Keratinocyte (primary cell): ENCODE measurements at regions not wholly inside any gene's neighbourhood (a gene's known extent, or its start where the extent isn't known, plus 50 kb on each side); places are given as distances from the start of the nearest gene placed in this dataset.

Source experiments
- DNase-seq: peaks from one replicate; pipeline ENCODE4 v3.0.0-alpha.2; 2011; ENCODE audit warnings: low read depth, missing footprints, low spot score
- FAIRE-seq: peaks from 2 replicates; lab custom pipeline; 2011; peaks lifted over from hg19 to GRCh38; lab: Jason Lieb, UNC
- H2AFZ ChIP-seq: 2 replicates; pipeline ENCODE4 v1.6.0; 2012; ENCODE audit warnings: low read length, control low read depth, inconsistent platforms; ENCODE audit not compliant: control insufficient read depth
- H3K27ac ChIP-seq: 2 replicates; pipeline ENCODE4 v1.5.1; 2011; ENCODE audit warnings: low read length; ENCODE audit not compliant: control insufficient read depth, insufficient read depth
- H3K27me3 ChIP-seq: 3 replicates; pipeline ENCODE4 v1.6.0; 2011; ENCODE audit warnings: low read length; ENCODE audit not compliant: control insufficient read depth, insufficient read depth; ENCODE audit errors: extremely low read depth
- H3K36me3 ChIP-seq, 2 experiments: 2 replicates in 1 of 2; 3 replicates in 1 of 2; pipeline ENCODE4 v1.5.1; 2011; ENCODE audit warnings: low read length in 2 of 2, mild to moderate bottlenecking in 1 of 2; ENCODE audit not compliant: control insufficient read depth in 2 of 2, insufficient read depth in 2 of 2; ENCODE audit errors: extremely low read depth in 1 of 2
- H3K4me1 ChIP-seq: 3 replicates; pipeline ENCODE4 v1.5.1; 2011; ENCODE audit warnings: low read length; ENCODE audit not compliant: control insufficient read depth, insufficient read depth; ENCODE audit errors: extremely low read depth
- H3K4me2 ChIP-seq: 3 replicates; pipeline ENCODE4 v1.6.0; 2011; ENCODE audit warnings: low read depth, low read length; ENCODE audit not compliant: control insufficient read depth, insufficient read depth; ENCODE audit errors: extremely low read depth
- H3K4me3 ChIP-seq, 3 experiments: fragments of 200-600 bp in 1 of 3; sonication (generic) in 1 of 3; 2 replicates in 2 of 3; 3 replicates in 1 of 3; pipeline ENCODE4 v1.5.1; 2011 to 2016; ENCODE audit warnings: low read length in 3 of 3, mild to moderate bottlenecking in 3 of 3, control low read depth in 2 of 3, inconsistent platforms in 1 of 3, low read depth in 1 of 3, mixed read lengths in 1 of 3, mixed run types in 1 of 3, moderate library complexity in 1 of 3; ENCODE audit not compliant: control insufficient read depth in 2 of 3, insufficient read depth in 2 of 3; ENCODE audit errors: extremely low read depth in 1 of 3
- H3K79me2 ChIP-seq: 2 replicates; pipeline ENCODE4 v1.6.0; 2012; ENCODE audit warnings: low read length; ENCODE audit not compliant: control insufficient read depth, insufficient read depth
- H3K9ac ChIP-seq: 3 replicates; pipeline ENCODE4 v1.6.0; 2011; ENCODE audit warnings: low read length; ENCODE audit not compliant: control insufficient read depth, insufficient read depth; ENCODE audit errors: extremely low read depth
- H3K9me1 ChIP-seq: 3 replicates; pipeline ENCODE4 v1.6.0; 2011; ENCODE audit warnings: low read length; ENCODE audit not compliant: control insufficient read depth, insufficient read depth; ENCODE audit errors: extremely low read depth
- H3K9me3 ChIP-seq: 2 replicates; pipeline ENCODE4 v1.5.1; 2012; ENCODE audit warnings: low read depth, low read length; ENCODE audit not compliant: control insufficient read depth
- H4K20me1 ChIP-seq: 3 replicates; pipeline ENCODE4 v1.6.0; 2011; ENCODE audit warnings: low read length; ENCODE audit not compliant: control insufficient read depth, insufficient read depth; ENCODE audit errors: extremely low read depth
- CTCF ChIP-seq, 3 experiments: IDR thresholded peaks in 1 of 3; conservative IDR thresholded peaks in 1 of 3; optimal IDR thresholded peaks in 1 of 3; 2 replicates in 2 of 3; 3 replicates in 1 of 3; pipeline versions ENCODE3 to v1.5.1; 2011; ENCODE audit warnings: low read length in 3 of 3, mild to moderate bottlenecking in 3 of 3, moderate library complexity in 2 of 3, control low read depth in 1 of 3, inconsistent platforms in 1 of 3; ENCODE audit not compliant: insufficient read depth in 2 of 3; ENCODE audit errors: extremely low read depth in 1 of 3
- EZH2 ChIP-seq: IDR thresholded peaks from one replicate; pipeline ENCODE4 v1.6.1; 2012; ENCODE audit warnings: inconsistent platforms, mild to moderate bottlenecking, low read length, moderate library complexity
- dilution Hi-C: fragments of 300-500 bp; cut with MboI; formaldehyde crosslinking; loops from one replicate; pipeline ENCODE4 v1.7.0; 2020; ENCODE audit warnings: low sequenced_read_pairs; ENCODE audit not compliant: extremely low pct_ligation_motif_present

- no peak for DNase-seq
- H3K79me2 ChIP-seq, result no peaks in the 10 kb centered on the region
- no peak overlapping the region for H3K9ac ChIP-seq
- FAIRE-seq, result no peak
- no peaks in the 10 kb centered on the region for H3K36me3 ChIP-seq
- H3K4me3 ChIP-seq, result no peak overlapping the region
- no peaks in the 10 kb centered on the region for H3K9me1 ChIP-seq
- no peak overlapping the region for H3K4me2 ChIP-seq
- dilution Hi-C loops, result no loop called here
- no peaks in the 10 kb centered on the region for H3K27me3 ChIP-seq
- no peak overlapping the region for H2AFZ ChIP-seq
- H3K9me3 ChIP-seq, result no peaks in the 10 kb centered on the region
- H3K27ac ChIP-seq, result no peak overlapping the region
- no peak for TF ChIP-seq CTCF (optimal IDR thresholded peaks at IDR 0.05 in 1 of 3, IDR thresholded peaks at IDR 0.05 in 1 of 3, conservative IDR thresholded peaks at IDR 0.05 in 1 of 3; ENCODE audit: extremely low read depth in 1 of 3, insufficient read depth in 2 of 3, low read length in 3 of 3)
- TF ChIP-seq EZH2, result no peak
- H3K4me1 ChIP-seq, result no peaks in the 10 kb centered on the region
- no peaks in the 10 kb centered on the region for H4K20me1 ChIP-seq
Measured at GRCh38 chr5:74085186-74085585, 459.2 kb downstream of the ARHGEF28 start.

- H2AFZ ChIP-seq, result no peak overlapping the region
- H3K4me2 ChIP-seq, result no peak overlapping the region
- no peak overlapping the region for H3K9ac ChIP-seq
- H3K36me3 ChIP-seq, result no peaks in the 10 kb centered on the region
- FAIRE-seq (no peak), DNase-seq (no peak)
- no peak overlapping the region for H3K27ac ChIP-seq
- H3K79me2 ChIP-seq, result no peaks in the 10 kb centered on the region
- dilution Hi-C loops, result no loop called here
- no peak for TF ChIP-seq CTCF (optimal IDR thresholded peaks at IDR 0.05 in 1 of 3, IDR thresholded peaks at IDR 0.05 in 1 of 3, conservative IDR thresholded peaks at IDR 0.05 in 1 of 3; ENCODE audit: extremely low read depth in 1 of 3, insufficient read depth in 2 of 3, low read length in 3 of 3)
- no peak for TF ChIP-seq EZH2
- H3K9me1 ChIP-seq, result no peaks in the 10 kb centered on the region
- no peaks in the 10 kb centered on the region for H3K9me3 ChIP-seq
- no peak overlapping the region for H3K4me3 ChIP-seq
- H3K27me3 ChIP-seq, result no peaks in the 10 kb centered on the region
- no peaks in the 10 kb centered on the region for H3K4me1 ChIP-seq
- H4K20me1 ChIP-seq, result no peaks in the 10 kb centered on the region
Measured at GRCh38 chr5:74083096-74083791, 457.2 kb downstream of the ARHGEF28 start.
